HG03575 (cell line): ENCODE measurements at regions not wholly inside any gene's neighbourhood (a gene's known extent, or its start where the extent isn't known, plus 50 kb on each side); places are given as distances from the start of the nearest gene placed in this dataset.

Experiments used
- ATAC-seq: cut with Tn5 transposase; IDR thresholded peaks from one replicate; pipeline ENCODE4 v1.9.1; 2021; ENCODE audit not compliant: unreplicated experiment, insufficient number of reproducible peaks, low FRiP score; ENCODE audit errors: extremely low read depth

GRCh38 chr14:55951341-55952206 lies 166.6 kb upstream of the PELI2 start:
- ATAC-seq = no peak

- ATAC-seq = no peak
These were observed 164.1 kb upstream of the PELI2 start for GRCh38 chr14:55954108-55954507.

GRCh38 chr14:55955175-55955574 lies 163.0 kb upstream of the PELI2 start:
- no peak for ATAC-seq

GRCh38 chr14:55957950-55958349 lies 160.3 kb upstream of the PELI2 start:
- no peak for ATAC-seq

GRCh38 chr14:55963295-55963694 lies 154.9 kb upstream of the PELI2 start:
- ATAC-seq = no peak

GRCh38 chr14:55964091-55964490 lies 154.1 kb upstream of the PELI2 start:
- no peak for ATAC-seq

GRCh38 chr14:55964821-55965220 lies 153.4 kb upstream of the PELI2 start:
- ATAC-seq = no peak

GRCh38 chr14:55965851-55966250 lies 152.4 kb upstream of the PELI2 start:
- no peak for ATAC-seq

- ATAC-seq = no peak
These were observed 149.5 kb upstream of the PELI2 start for GRCh38 chr14:55968741-55969140.

GRCh38 chr14:55973285-55973800 lies 144.9 kb upstream of the PELI2 start:
- ATAC-seq = no peak

- no peak for ATAC-seq
These were observed 144.1 kb upstream of the PELI2 start for GRCh38 chr14:55973911-55974630.

- no peak for ATAC-seq
These were observed 142.8 kb upstream of the PELI2 start for GRCh38 chr14:55975281-55975910.

GRCh38 chr14:55976219-55976618 lies 142.0 kb upstream of the PELI2 start:
- no peak for ATAC-seq

- ATAC-seq = no peak
These were observed 141.6 kb upstream of the PELI2 start for GRCh38 chr14:55976655-55977054.

- no peak for ATAC-seq
These were observed 140.6 kb upstream of the PELI2 start for GRCh38 chr14:55977392-55978150.

- no peak for ATAC-seq
These were observed 139.1 kb upstream of the PELI2 start for GRCh38 chr14:55979096-55979495.

- no peak for ATAC-seq
These were observed 138.4 kb upstream of the PELI2 start for GRCh38 chr14:55979781-55980180.

GRCh38 chr14:55980970-55981369 lies 137.2 kb upstream of the PELI2 start:
- no peak for ATAC-seq

GRCh38 chr14:55986069-55986468 lies 132.1 kb upstream of the PELI2 start:
- no peak for ATAC-seq
